ENCODE measurements at regions not wholly inside any gene's neighbourhood (a gene's known extent, or its start where the extent isn't known, plus 50 kb on each side); places are given as distances from the start of the nearest gene placed in this dataset.

- H3K27me3 ChIP-seq = peaks cover 0 to 5% of the 10 kb centered on the region in 2 donors
- TF ChIP-seq, protein P1, sequence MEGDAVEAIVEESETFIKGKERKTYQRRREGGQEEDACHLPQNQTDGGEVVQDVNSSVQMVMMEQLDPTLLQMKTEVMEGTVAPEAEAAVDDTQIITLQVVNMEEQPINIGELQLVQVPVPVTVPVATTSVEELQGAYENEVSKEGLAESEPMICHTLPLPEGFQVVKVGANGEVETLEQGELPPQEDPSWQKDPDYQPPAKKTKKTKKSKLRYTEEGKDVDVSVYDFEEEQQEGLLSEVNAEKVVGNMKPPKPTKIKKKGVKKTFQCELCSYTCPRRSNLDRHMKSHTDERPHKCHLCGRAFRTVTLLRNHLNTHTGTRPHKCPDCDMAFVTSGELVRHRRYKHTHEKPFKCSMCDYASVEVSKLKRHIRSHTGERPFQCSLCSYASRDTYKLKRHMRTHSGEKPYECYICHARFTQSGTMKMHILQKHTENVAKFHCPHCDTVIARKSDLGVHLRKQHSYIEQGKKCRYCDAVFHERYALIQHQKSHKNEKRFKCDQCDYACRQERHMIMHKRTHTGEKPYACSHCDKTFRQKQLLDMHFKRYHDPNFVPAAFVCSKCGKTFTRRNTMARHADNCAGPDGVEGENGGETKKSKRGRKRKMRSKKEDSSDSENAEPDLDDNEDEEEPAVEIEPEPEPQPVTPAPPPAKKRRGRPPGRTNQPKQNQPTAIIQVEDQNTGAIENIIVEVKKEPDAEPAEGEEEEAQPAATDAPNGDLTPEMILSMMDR (IDR thresholded peaks at IDR 0.05) = no peak
- TF ChIP-seq POLR2A (IDR thresholded peaks at IDR 0.05) = no peak
- H3K4me1 ChIP-seq = no peaks in the 10 kb centered on the region
- H3K4me3 ChIP-seq = no peak overlapping the region
- no peaks in the 10 kb centered on the region for H3K36me3 ChIP-seq
- H3K9me3 ChIP-seq = no peaks in the 10 kb centered on the region
- DNase-seq = no peak
- H3K27ac ChIP-seq = no peak overlapping the region
- intact Hi-C loops (cut with DNase I; ENCODE audit: low total_unique reads) = no loop called here
These were observed 222.9 kb upstream of the IRX3 start for GRCh38 chr16:54509456-54509855.

- DNase-seq = no peak
- intact Hi-C loops (cut with DNase I; ENCODE audit: low total_unique reads) = no loop called here
- Histone ChIP-seq H3K36me3 (no peaks in the 10 kb centered on the region), H3K4me1 (no peaks in the 10 kb centered on the region), H3K4me3 (no peak overlapping the region), H3K9me3 (no peaks in the 10 kb centered on the region), H3K27me3 (peaks cover 0 to 5% of the 10 kb centered on the region in 2 donors), H3K27ac (no peak overlapping the region)
- TF ChIP-seq POLR2A (IDR thresholded peaks at IDR 0.05) = no peak
- TF ChIP-seq, protein P1 (IDR thresholded peaks at IDR 0.05) = no peak
These were observed 221.8 kb upstream of the IRX3 start for GRCh38 chr16:54508351-54508750.

DNA sequence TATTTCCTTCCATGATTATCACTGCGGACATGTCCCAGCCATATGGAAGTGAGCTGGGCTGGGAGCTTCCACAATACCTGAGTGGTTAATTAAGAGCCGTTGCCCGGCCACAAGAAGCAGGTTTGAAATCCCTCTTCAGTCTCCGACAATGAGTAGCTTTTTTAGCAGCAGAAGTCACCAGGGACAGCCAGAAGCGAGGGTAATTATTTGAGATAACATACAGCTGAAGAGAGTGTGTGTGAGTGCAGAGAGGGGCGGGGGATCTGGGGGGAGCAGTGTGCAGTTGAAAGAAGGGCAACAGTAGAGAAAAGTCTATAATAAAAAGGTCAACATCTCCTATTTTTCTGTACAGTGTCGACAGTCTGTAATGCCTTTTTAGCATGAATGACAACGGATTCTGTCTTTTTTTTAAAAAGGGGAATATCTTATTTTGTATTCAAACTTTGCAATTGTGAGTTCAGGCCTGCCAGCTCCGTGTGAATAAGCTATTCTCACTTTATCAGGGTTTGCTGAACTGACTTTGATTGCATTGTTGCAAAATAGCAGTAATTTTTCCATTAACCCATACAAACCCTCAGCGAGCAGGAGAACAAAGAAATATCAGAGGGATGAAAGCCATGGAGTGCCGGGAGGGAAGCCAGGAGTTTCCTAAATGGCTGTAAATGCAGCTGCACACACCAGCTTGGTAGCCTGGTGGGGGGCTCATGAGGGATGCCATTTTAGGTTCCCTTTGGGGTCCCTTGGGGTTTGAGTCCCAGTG is 220.3 kb upstream of the IRX3 start:
- Histone ChIP-seq H3K36me3 (no peaks in the 10 kb centered on the region), H3K9me3 (no peaks in the 10 kb centered on the region), H3K4me3 (no peak overlapping the region), H3K27me3 (peaks cover 0 to 5% of the 10 kb centered on the region in 2 donors), H3K27ac (no peak overlapping the region), H3K4me1 (no peaks in the 10 kb centered on the region)
- TF ChIP-seq POLR2A (IDR thresholded peaks at IDR 0.05) = no peak
- TF ChIP-seq, protein P1 (IDR thresholded peaks at IDR 0.05) = no peak
- intact Hi-C loops (cut with DNase I; ENCODE audit: low total_unique reads) = no loop called here
- no peak for DNase-seq

DNA sequence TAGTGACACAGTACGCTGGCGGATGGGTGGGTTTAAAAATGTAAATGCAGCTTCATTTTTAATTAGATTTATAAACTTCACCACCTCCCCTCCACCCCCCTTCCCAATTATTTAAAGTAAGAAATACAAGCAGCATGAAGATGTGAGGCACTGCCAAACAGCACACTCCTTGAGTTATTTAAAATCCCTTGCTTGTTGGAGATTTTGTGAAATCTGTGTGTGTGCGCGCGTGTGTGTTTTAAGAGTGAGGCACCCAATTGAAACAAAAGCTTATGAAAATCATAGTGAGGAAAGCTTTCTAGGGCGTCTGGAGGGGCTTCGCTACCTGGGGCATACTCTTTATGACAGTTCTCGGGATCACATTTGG is 219.6 kb upstream of the IRX3 start:
- H3K4me1 ChIP-seq = no peaks in the 10 kb centered on the region
- H3K9me3 ChIP-seq = no peaks in the 10 kb centered on the region
- DNase-seq = no peak
- H3K27ac ChIP-seq = no peak overlapping the region
- no peaks in the 10 kb centered on the region for H3K36me3 ChIP-seq
- intact Hi-C loops (cut with DNase I; ENCODE audit: low total_unique reads) = no loop called here
- TF ChIP-seq, protein P1 (IDR thresholded peaks at IDR 0.05) = no peak
- no peak for TF ChIP-seq POLR2A (IDR thresholded peaks at IDR 0.05)
- H3K4me3 ChIP-seq = no peak overlapping the region
- peaks cover 0 to 5% of the 10 kb centered on the region in 2 donors for H3K27me3 ChIP-seq

DNA sequence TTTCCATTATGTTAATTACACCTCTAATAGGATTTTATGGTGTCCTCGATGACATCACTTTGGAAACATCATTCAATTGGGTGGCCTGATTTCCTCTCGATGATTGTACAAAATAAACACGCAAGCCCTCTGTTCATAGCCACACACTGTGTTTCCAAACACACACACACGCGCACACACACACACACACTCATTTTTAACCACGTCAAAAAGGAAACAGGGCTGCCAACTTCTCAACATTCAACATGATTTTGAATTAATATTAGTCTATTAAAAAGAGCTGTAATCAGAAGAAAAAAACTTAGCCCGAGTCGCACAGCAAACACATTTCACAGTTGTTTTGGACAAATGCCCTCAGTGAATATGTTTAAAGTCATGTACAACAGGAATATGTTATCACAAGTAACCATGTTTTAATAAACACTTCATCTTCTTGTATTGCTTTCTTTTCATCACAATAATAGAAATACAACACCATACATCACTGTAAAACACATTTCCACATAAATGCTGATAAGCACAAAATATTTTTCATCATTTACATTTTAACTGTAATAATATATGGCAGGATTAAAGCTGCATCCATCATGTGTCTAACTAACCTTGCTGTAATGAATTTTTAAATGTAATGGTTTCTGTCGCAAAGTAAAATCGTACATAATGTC is 219.1 kb upstream of the IRX3 start:
- no peak overlapping the region for H3K27ac ChIP-seq
- TF ChIP-seq, protein P1 (IDR thresholded peaks at IDR 0.05) = no peak
- TF ChIP-seq POLR2A (IDR thresholded peaks at IDR 0.05) = no peak
- H3K4me3 ChIP-seq = no peak overlapping the region
- no peaks in the 10 kb centered on the region for H3K4me1 ChIP-seq
- intact Hi-C loops (cut with DNase I; ENCODE audit: low total_unique reads) = no loop called here
- H3K36me3 ChIP-seq = no peaks in the 10 kb centered on the region
- H3K27me3 ChIP-seq = peaks cover 0 to 5% of the 10 kb centered on the region in 2 donors
- no peak for DNase-seq
- H3K9me3 ChIP-seq = no peaks in the 10 kb centered on the region
